Activated CD8-positive, alpha-beta memory T cell treated with anti-CD3 and anti-CD28 coated beads for 36 hours (primary cell): ENCODE measurements at regions not wholly inside any gene's neighbourhood (a gene's known extent, or its start where the extent isn't known, plus 50 kb on each side); places are given as distances from the start of the nearest gene placed in this dataset.

ENCODE experiments used
- CTCF ChIA-PET: fragments of 350-600 bp; sonication (Branson Sonifier 250); formaldehyde crosslinking; loops from one replicate; lab custom pipeline; 2021; ENCODE audit warnings: antibody characterized with exemption; lab: Charles Lee
- POLR2A ChIA-PET: fragments of 350-600 bp; sonication (Branson Sonifier 250); formaldehyde crosslinking; loops from one replicate; lab custom pipeline; 2021; ENCODE audit warnings: antibody characterized with exemption; lab: Charles Lee

- CTCF ChIA-PET, result no interaction called here
- POLR2A ChIA-PET, result no interaction called here
Observed at GRCh38 chr4:124181039-124181438, 531.5 kb downstream of the ANKRD50 start.

GRCh38 chr4:124183231-124183630 lies 529.3 kb downstream of the ANKRD50 start:
- CTCF ChIA-PET, result no interaction called here

DNA sequence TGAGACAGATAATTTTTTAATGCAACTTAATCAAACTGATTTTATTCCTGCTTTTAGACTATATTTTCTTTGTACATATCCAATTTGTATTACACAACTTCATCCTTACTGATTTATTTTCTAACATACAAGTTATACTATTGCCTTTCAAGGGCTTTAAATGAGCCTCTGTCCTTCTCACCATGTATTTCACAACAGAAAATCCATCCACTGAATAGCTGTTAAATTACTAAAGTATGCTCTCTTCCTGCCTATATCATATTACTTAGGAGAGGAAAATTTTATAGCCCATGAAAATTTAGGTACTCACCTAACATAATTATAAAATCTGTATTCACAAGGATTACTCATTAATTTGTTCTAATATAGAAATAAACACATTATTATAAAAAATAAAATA lies 528.6 kb downstream of the ANKRD50 start:
- POLR2A ChIA-PET, result no interaction called here

More at GRCh38 chr4:124183231-124183630, 529.3 kb downstream of the ANKRD50 start:
- POLR2A ChIA-PET, result no interaction called here

GRCh38 chr4:124184792-124185191 lies 527.7 kb downstream of the ANKRD50 start:
- POLR2A ChIA-PET, result no interaction called here
- CTCF ChIA-PET, result no interaction called here

More for the DNA sequence above, 528.6 kb downstream of the ANKRD50 start:
- CTCF ChIA-PET, result no interaction called here

DNA sequence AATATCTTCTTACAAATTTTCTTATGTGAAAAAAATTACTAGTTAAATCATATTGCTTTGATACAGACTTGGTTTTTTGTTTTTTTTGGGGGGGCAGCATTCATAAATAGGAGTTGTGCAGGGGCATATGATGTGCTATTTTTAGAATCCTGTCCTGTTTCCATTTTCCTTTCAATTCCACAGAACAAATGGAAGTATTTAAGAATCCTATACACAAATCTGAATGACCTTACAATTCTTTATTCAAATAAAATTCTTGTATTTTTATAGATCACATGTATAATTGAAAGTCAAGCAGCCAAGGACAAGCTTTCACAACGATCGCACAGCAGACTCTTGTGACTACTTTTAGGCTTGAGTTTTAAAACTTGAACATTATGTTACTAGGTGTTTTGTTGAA lies 523.9 kb downstream of the ANKRD50 start:
- POLR2A ChIA-PET, result no interaction called here
- CTCF ChIA-PET, result no interaction called here

- POLR2A ChIA-PET, result no interaction called here
Observed at GRCh38 chr4:124189545-124189944, 523.0 kb downstream of the ANKRD50 start.

DNA sequence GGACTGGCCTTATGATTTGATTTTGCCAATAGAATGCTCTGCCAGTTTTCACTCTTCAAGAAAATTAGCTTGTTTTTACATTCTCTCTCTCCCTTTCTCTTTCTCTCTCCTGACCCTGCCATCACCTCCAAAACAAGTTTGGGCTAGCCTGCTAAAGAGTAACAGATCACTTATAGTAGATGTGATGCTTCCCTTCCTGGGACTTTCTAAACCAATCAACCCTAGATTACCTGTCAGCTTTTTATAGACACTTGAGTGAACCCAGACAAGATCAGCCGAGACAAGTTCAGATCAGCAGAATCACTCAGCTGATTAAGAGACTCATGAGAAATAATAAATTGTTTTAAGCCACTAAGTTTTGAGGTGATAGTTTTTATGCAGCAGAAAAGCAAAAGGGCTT lies 521.2 kb downstream of the ANKRD50 start:
- ChIA-PET POLR2A (no interaction called here), CTCF (no interaction called here)

More at GRCh38 chr4:124189545-124189944, 523.0 kb downstream of the ANKRD50 start:
- CTCF ChIA-PET, result no interaction called here

DNA sequence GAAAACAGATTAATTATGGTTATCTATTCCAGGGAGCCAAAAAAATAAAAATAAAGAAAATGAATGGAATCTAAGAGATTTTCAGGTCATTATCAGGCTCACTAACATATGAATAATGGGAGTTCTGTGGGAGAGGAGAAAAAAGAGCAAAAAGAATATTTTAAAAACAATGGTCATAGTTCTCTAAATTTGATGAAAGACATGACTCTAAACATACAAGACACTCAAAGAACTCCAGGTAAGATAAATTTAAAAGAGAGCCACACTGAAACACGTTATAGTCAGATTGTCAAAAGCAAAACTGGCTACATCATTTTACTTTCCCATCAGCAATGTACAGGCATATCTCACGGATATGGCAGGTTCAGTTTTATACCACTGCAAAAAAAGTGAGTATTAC lies 520.0 kb downstream of the ANKRD50 start:
- ChIA-PET POLR2A (no interaction called here), CTCF (interaction anchor here (0.6 kb wide), 1 partner anchor 804 kb away, joined by 3 read pairs; no protein-coding TSS in a partner anchor)

GRCh38 chr4:124199185-124199584 lies 513.3 kb downstream of the ANKRD50 start:
- CTCF ChIA-PET, result no interaction called here
- POLR2A ChIA-PET, result no interaction called here

GRCh38 chr4:124199755-124200154 lies 512.8 kb downstream of the ANKRD50 start:
- ChIA-PET POLR2A (no interaction called here), CTCF (no interaction called here)

DNA sequence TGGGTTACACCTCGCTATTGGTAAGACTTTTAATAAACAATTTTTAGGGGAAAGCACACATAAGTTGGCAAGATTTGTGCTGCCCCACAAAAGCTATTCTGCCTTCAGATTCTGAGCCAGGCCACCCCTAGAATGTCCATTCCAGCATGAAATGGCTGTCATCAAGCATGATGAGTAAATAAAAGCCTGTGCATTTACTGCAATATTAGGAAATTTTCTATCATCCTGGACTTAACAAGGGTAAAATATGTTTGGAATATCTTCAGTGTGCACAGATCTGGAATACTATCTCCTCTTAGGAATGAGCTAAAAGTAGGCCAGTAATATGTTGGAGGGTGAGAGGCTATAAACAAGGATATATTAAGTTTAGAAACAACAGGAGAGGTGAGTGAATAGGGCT lies 510.9 kb downstream of the ANKRD50 start:
- CTCF ChIA-PET, result no interaction called here

DNA sequence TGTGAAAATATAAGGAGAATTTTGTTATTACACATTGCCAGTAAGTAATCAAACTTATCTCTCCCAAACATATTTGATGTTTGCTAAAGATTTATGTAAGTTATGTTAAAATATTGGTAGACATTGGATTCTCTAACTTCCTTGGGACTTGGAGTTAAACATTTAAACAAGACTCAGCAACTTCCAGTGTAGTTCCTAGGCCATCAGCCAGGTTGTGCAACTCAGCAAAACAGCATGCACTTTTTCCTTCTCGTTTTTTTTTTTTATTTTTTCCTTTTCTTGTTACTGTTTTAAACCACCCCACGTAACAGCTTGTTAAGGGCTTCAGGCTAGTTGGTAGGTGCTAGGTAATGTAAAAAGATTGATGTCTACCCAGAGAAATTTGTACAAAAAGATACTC lies 510.4 kb downstream of the ANKRD50 start:
- POLR2A ChIA-PET, result no interaction called here
- CTCF ChIA-PET, result no interaction called here

More for the DNA sequence above, 510.9 kb downstream of the ANKRD50 start:
- POLR2A ChIA-PET, result no interaction called here

DNA sequence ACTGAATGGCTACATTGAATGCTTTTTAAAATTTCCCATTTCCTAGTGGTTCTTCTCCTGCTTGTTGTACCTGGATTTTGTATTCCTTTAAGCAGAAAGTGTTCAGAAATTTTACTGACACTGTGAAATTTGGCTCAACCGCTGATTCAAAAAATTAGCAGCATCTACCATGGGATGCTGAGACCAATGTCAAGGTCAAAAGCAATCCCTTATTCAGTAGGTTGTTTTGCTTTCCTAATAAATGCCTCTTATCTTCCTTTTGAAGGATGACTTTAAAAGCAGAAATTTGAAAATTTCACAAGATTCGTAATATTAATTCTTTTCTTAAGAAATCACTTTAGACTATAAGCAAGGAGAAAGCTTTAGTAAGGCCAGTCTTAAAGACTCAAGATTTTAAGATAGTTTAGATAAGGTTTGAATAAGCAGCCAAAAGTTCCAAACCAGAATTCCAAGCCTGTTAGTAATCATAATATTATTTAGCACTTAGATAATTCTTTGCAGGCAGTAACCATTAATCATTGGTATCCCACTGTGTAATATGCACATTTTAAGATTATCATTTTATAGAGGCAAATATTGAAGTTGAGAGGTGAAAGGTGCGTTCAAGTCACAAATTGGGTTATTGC lies 508.8 kb downstream of the ANKRD50 start:
- ChIA-PET CTCF (no interaction called here), POLR2A (no interaction called here)

DNA sequence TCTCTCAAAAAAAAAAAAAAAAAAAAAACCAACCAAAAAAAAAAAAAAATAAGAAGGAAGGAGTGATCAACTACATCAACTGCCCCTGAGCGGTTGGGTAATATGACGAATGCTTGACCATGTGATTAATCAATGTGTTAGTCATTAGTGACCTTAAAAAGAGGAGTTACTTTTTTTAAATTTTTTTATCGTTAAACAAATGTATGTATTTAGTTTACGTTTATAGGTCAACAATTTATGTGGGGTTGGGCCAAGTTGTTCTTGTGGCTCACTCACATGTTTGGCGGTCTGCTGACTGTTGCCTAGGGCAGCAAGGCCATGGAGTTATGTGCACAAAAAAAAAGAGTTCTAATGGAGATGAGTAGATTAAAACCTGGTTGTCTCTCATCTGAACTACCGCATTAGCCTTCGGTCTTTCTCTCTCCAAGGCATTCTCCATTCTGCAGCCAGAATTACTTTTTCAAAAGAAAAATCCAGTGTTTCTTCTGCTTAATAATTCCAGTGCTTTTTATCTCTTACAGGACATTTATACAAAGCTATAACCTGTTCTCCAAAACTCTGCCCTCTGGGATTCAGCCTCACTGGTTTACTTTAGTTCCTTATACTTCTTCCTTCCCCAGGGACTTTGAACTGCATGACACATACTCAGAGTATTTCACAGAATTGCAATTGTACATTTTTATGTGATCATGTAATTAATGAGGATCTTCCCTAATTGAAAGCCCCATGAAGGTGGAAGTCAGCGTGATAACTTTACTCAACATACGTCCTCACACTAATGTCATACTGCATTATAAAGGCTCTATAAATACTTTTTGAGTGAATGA lies 505.5 kb downstream of the ANKRD50 start:
- CTCF ChIA-PET, result no interaction called here
- POLR2A ChIA-PET, result no interaction called here

GRCh38 chr4:124209211-124209610 lies 503.3 kb downstream of the ANKRD50 start:
- ChIA-PET CTCF (no interaction called here), POLR2A (no interaction called here)

DNA sequence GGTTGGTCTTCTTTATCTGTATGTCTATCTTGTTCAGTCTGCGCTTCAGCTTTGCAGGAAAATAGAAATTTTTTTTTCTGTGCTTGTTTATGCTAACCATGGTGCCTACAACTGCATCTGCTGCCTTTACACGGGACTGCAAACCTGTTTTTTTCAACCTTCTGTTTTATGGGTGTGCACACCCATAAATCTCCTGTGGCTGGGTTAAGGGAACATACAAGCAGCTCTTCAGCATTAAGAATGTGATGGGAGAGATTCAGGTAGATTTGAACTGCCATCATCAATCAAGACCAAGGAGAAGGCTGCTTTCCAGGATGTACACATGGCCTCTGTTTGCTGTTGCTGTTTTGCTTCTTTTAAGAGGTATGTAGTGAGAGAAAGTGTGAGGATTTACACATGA lies 502.9 kb downstream of the ANKRD50 start:
- CTCF ChIA-PET, result no interaction called here
- POLR2A ChIA-PET, result no interaction called here

- ChIA-PET CTCF (no interaction called here), POLR2A (no interaction called here)
Observed at GRCh38 chr4:124210746-124211145, 501.8 kb downstream of the ANKRD50 start.

- CTCF ChIA-PET, result no interaction called here
- POLR2A ChIA-PET, result no interaction called here
Observed at GRCh38 chr4:124212815-124213630, 499.5 kb downstream of the ANKRD50 start.

DNA sequence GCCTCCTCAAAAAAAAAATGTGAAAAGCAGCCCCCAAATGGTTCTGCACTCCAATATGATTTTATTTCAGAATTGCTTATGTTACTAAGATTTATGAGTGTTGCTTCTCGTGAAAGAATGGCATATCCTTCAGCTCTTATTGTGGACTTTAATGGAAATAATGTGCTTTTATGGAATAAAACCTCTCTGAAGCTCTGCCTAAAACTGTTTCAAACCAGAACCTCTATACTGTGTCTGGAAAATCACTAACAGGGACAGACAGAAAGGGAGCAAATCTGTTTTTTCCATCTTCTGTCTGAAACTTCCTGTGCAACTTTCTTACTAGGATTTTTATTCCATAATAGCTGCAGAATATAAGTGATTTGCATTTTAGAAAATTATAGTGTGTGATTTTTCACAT lies 493.1 kb downstream of the ANKRD50 start:
- ChIA-PET CTCF (no interaction called here), POLR2A (no interaction called here)

DNA sequence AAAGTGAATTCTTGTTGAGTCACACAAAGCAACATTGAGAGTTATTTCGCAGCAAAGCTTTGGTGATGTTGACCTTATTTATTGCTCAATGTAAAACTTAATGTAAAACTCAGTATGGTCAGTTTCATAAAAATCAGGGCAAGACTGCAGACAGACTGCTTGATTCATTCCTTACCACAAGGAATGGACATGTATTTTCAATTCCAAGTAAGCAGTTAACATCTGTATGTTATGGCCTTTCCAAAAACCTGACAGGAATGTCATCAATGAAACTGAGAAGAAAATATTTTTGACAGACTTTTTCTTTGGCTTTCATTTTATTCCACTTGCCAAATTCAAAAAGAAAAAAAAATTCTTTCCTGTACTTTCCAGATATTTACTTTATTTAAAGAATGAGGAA lies 488.3 kb downstream of the ANKRD50 start:
- ChIA-PET POLR2A (no interaction called here), CTCF (no interaction called here)
